H1 (cell line): ENCODE measurements at regions not wholly inside any gene's neighbourhood (a gene's known extent, or its start where the extent isn't known, plus 50 kb on each side); places are given as distances from the start of the nearest gene placed in this dataset.

Source experiments
- ATF3 ChIP-seq: IDR thresholded peaks from 2 replicates; pipeline ENCODE4 v1.6.1; 2011; ENCODE audit warnings: low read depth, mild to moderate bottlenecking, low read length; ENCODE audit not compliant: insufficient read depth
- CTCF ChIP-seq, 3 experiments: IDR thresholded peaks; 1 replicate in 2 of 3; 2 replicates in 1 of 3; pipeline versions ENCODE4 v1.5.1 to v1.6.1; 2011; ENCODE audit warnings: low read length in 3 of 3, mild to moderate bottlenecking in 3 of 3, inconsistent platforms in 2 of 3, low read depth in 1 of 3, moderate library complexity in 1 of 3; ENCODE audit not compliant: insufficient read depth in 1 of 3; ENCODE audit errors: control extremely low read depth in 1 of 3
- EP300 ChIP-seq, 2 experiments: IDR thresholded peaks; 1 replicate in 1 of 2; 2 replicates in 1 of 2; pipeline ENCODE4 v1.6.1; 2011 to 2012; ENCODE audit warnings: low read depth in 2 of 2, low read length in 2 of 2, mild to moderate bottlenecking in 2 of 2, borderline replicate concordance in 1 of 2, inconsistent platforms in 1 of 2, moderate library complexity in 1 of 2
- EZH2 ChIP-seq: fragments of 200-600 bp; sonication (generic); IDR thresholded peaks from 2 replicates; pipeline ENCODE4 v1.7.1; 2012; ENCODE audit warnings: low read depth, mild to moderate bottlenecking, moderate library complexity, low read length, inconsistent platforms; ENCODE audit not compliant: severe bottlenecking
- JUND ChIP-seq: IDR thresholded peaks from 2 replicates; pipeline ENCODE4 v1.6.1; 2011; ENCODE audit warnings: mild to moderate bottlenecking, improper control_type of control experiment, low read length
- MAFK ChIP-seq: IDR thresholded peaks from 2 replicates; pipeline ENCODE4 v1.6.1; 2012; ENCODE audit warnings: low read depth, mild to moderate bottlenecking, improper control_type of control experiment, low read length
- MAX ChIP-seq: IDR thresholded peaks from 2 replicates; pipeline ENCODE4 v1.6.1; 2012; ENCODE audit warnings: inconsistent platforms
- NANOG ChIP-seq: IDR thresholded peaks from 2 replicates; pipeline ENCODE4 v1.6.1; 2011; ENCODE audit warnings: low read length, low read depth, mild to moderate bottlenecking, inconsistent platforms; ENCODE audit not compliant: insufficient read depth, poor library complexity, severe bottlenecking
- NRF1 ChIP-seq: IDR thresholded peaks from 2 replicates; pipeline ENCODE4 v1.6.1; 2011; ENCODE audit warnings: mild to moderate bottlenecking, low read depth, low read length, improper control_type of control experiment
- RNF2 ChIP-seq: fragments of 200-900, 300-1000 bp; sonication (generic); IDR thresholded peaks from 2 replicates; pipeline ENCODE4 v1.7.1; 2016; ENCODE audit warnings: borderline replicate concordance, low read depth, mild to moderate bottlenecking, antibody characterized with exemption, low read length; ENCODE audit not compliant: poor library complexity, severe bottlenecking; ENCODE audit errors: missing control alignments
- TBP ChIP-seq: IDR thresholded peaks from 2 replicates; pipeline ENCODE4 v1.6.1; 2011; ENCODE audit warnings: low read depth, low read length, improper control_type of control experiment
- TEAD4 ChIP-seq: IDR thresholded peaks from 2 replicates; pipeline ENCODE4 v1.6.1; 2012; ENCODE audit warnings: low read depth, low read length, inconsistent platforms, mixed read lengths
- USF2 ChIP-seq: IDR thresholded peaks from 2 replicates; pipeline ENCODE4 v1.6.1; 2011; ENCODE audit warnings: low read length, improper control_type of control experiment
- YY1 ChIP-seq: IDR thresholded peaks from 2 replicates; pipeline ENCODE4 v1.6.1; 2011; ENCODE audit warnings: low read depth, mild to moderate bottlenecking, low read length

GRCh38 chr2:220269367-220269766 lies 641.9 kb downstream of the SLC4A3 start:
- TF ChIP-seq NANOG (no peak), EZH2 (no peak), CTCF (IDR thresholded peaks at IDR 0.05; ENCODE audit: control extremely low read depth in 1 of 3, insufficient read depth in 1 of 3, low read depth in 1 of 3, low read length in 3 of 3) (no peak), USF2 (no peak), MAFK (no peak), RNF2 (no peak), JUND (no peak), EP300 (IDR thresholded peaks at IDR 0.05; ENCODE audit: borderline replicate concordance in 1 of 2, low read depth in 2 of 2, low read length in 2 of 2) (no peak), TBP (no peak), YY1 (no peak), TEAD4 (no peak), NRF1 (no peak), MAX (no peak), ATF3 (no peak)
